SK-N-SH (cell line): ENCODE measurements at regions not wholly inside any gene's neighbourhood (a gene's known extent, or its start where the extent isn't known, plus 50 kb on each side); places are given as distances from the start of the nearest gene placed in this dataset.

Source experiments
- CTCF ChIA-PET: fragments of 300-600, 350-600 bp; formaldehyde crosslinking; extraction: SDS; loops from one replicate; lab custom pipeline; 2021; lab: Yijun Ruan, JAX
- POLR2A ChIA-PET: fragments of 350-600 bp; sonication (Branson Sonifier 250); formaldehyde crosslinking; extraction: SDS; loops from one replicate; lab custom pipeline; 2020; ENCODE audit warnings: antibody characterized with exemption, inconsistent platforms; lab: Yijun Ruan, JAX
- DNase-seq: peaks from one replicate; pipeline ENCODE4 v3.0.0; 2012
- H2AFZ ChIP-seq: fragments of 200-600 bp; sonication (generic); 2 replicates; pipeline ENCODE4 v1.8.1; 2016; ENCODE audit warnings: antibody characterized with exemption, mild to moderate bottlenecking, low read depth
- H3F3A ChIP-seq: fragments of 200-600 bp; sonication (generic); replicated peaks from 2 replicates; pipeline ENCODE3; 2016; ENCODE audit warnings: antibody characterized with exemption, mild to moderate bottlenecking; ENCODE audit not compliant: insufficient read depth
- H3K27ac ChIP-seq, 2 experiments: fragments of 200-500 bp in 1 of 2; fragments of 200-600 bp in 1 of 2; sonication (Bioruptor generic) in 1 of 2; sonication (generic), shearing (Covaris generic) in 1 of 2; 2 replicates each; pipeline versions ENCODE4 v1.5.1 to v1.6.1; 2014 to 2016; ENCODE audit warnings: low read depth in 2 of 2, inconsistent platforms in 1 of 2, low read length in 1 of 2, mild to moderate bottlenecking in 1 of 2, mixed read lengths in 1 of 2
- H3K27me3 ChIP-seq: fragments of 200-600 bp; sonication (generic), shearing (Covaris generic); 2 replicates; pipeline ENCODE4 v1.6.1; 2016; ENCODE audit warnings: mixed run types; ENCODE audit not compliant: insufficient read depth
- H3K36me3 ChIP-seq, 2 experiments: fragments of 200-500 bp in 1 of 2; fragments of 200-600 bp in 1 of 2; sonication (Bioruptor generic) in 1 of 2; sonication (generic) in 1 of 2; replicated peaks in 1 of 2; 2 replicates each; pipeline versions ENCODE3 to v1.5.1; 2014 to 2016; ENCODE audit warnings: low read length in 1 of 2, mild to moderate bottlenecking in 1 of 2; ENCODE audit not compliant: insufficient read depth in 2 of 2, control insufficient read depth in 1 of 2
- H3K4me1 ChIP-seq, 2 experiments: fragments of 200-500 bp in 1 of 2; fragments of 200-600 bp in 1 of 2; sonication (Bioruptor generic) in 1 of 2; sonication (generic), shearing (Covaris generic) in 1 of 2; 2 replicates each; pipeline versions ENCODE4 v1.5.1 to v1.6.1; 2014 to 2016; ENCODE audit warnings: low read depth in 1 of 2, low read length in 1 of 2, mixed run types in 1 of 2; ENCODE audit not compliant: insufficient read depth in 2 of 2, control insufficient read depth in 1 of 2
- H3K4me2 ChIP-seq: fragments of 200-600 bp; sonication (generic), shearing (Covaris generic); 2 replicates; pipeline ENCODE4 v1.6.1; 2017; ENCODE audit warnings: mixed run types
- H3K4me3 ChIP-seq, 2 experiments: fragments of 200-500 bp in 1 of 2; fragments of 200-600 bp in 1 of 2; sonication (Bioruptor generic) in 1 of 2; sonication (generic), shearing (Covaris generic) in 1 of 2; 2 replicates each; pipeline versions ENCODE4 v1.5.1 to v1.8.1; 2014 to 2016; ENCODE audit warnings: low read depth in 2 of 2, inconsistent platforms in 1 of 2, low read length in 1 of 2, mild to moderate bottlenecking in 1 of 2, mixed read lengths in 1 of 2, moderate library complexity in 1 of 2
- H3K79me2 ChIP-seq: fragments of 200-600 bp; sonication (generic); 2 replicates; pipeline ENCODE4 v1.8.1; 2017; ENCODE audit warnings: mild to moderate bottlenecking; ENCODE audit not compliant: insufficient read depth
- H3K9ac ChIP-seq: fragments of 200-600 bp; sonication (generic); 2 replicates; pipeline ENCODE4 v1.6.1; 2017; ENCODE audit warnings: mixed run types
- H3K9me2 ChIP-seq: fragments of 200-600 bp; sonication (generic); 2 replicates; pipeline ENCODE4 v1.6.1; 2017; ENCODE audit warnings: mixed run types
- H3K9me3 ChIP-seq: fragments of 200-600 bp; sonication (generic); 2 replicates; pipeline ENCODE4 v1.6.1; 2017; ENCODE audit warnings: mixed run types, mild to moderate bottlenecking, moderate library complexity
- H4K20me1 ChIP-seq: fragments of 200-600 bp; sonication (generic); 2 replicates; pipeline ENCODE4 v1.6.1; 2017; ENCODE audit warnings: mild to moderate bottlenecking, mixed run types; ENCODE audit not compliant: insufficient read depth
- CTCF ChIP-seq: fragments of 200-600 bp; sonication (generic); IDR thresholded peaks from 2 replicates; pipeline ENCODE4 v1.6.1; 2017; ENCODE audit warnings: antibody characterized with exemption, mild to moderate bottlenecking, moderate library complexity
- GABPA ChIP-seq: IDR thresholded peaks from 2 replicates; pipeline ENCODE4 v1.4.0; 2012; ENCODE audit warnings: low read depth, mild to moderate bottlenecking
- GATA2 ChIP-seq: sonication (generic); formaldehyde crosslinking; IDR thresholded peaks from 2 replicates; pipeline ENCODE4 v1.5.0; 2020; ENCODE audit warnings: mild to moderate bottlenecking, missing genetic modification reagents
- MEF2A ChIP-seq: IDR thresholded peaks from 2 replicates; pipeline ENCODE4 v1.4.0; 2012; ENCODE audit warnings: low read depth, borderline replicate concordance
- REST ChIP-seq: IDR thresholded peaks from 2 replicates; pipeline ENCODE4 v1.6.1; 2012; ENCODE audit warnings: mild to moderate bottlenecking, low read depth, low read length, moderate library complexity
- SIN3A ChIP-seq: IDR thresholded peaks from 2 replicates; pipeline ENCODE4 v1.6.1; 2012; ENCODE audit warnings: low read depth, mild to moderate bottlenecking, low read length, moderate library complexity, borderline replicate concordance
- USF1 ChIP-seq: IDR thresholded peaks from 2 replicates; pipeline ENCODE4 v1.4.0; 2012; ENCODE audit warnings: low read depth, borderline replicate concordance
- USF2 ChIP-seq: fragments of 150-350 bp; IDR thresholded peaks from 2 replicates; pipeline ENCODE4 v1.6.1; 2017; ENCODE audit warnings: antibody characterized with exemption, low read length, low read depth, borderline replicate concordance
- WGBS: methylation state at CpG from one replicate; pipeline ENCODE4 v1.1.6; 2017; ENCODE audit warnings: low lambda C conversion rate; 5-methylcytosine and 5-hydroxymethylcytosine counted together

GRCh38 chr2:234821946-234822475 lies 129.8 kb upstream of the SH3BP4 start:
- ChIA-PET POLR2A (no interaction called here), CTCF (no interaction called here)
- no peaks in the 10 kb centered on the region for H3K36me3 ChIP-seq
- H3K4me3 ChIP-seq: no peak overlapping the region
- H3K4me1 ChIP-seq: 0 out of 4 replicates have a peak, but pooled peaks cover 0 to 3% of the 10 kb centered on the region in 2 experiments
- WGBS: 81% methylated on average over 1 of the region's 1 CpG
- no peak for DNase-seq
- no peaks in the 10 kb centered on the region for H3K9me2 ChIP-seq
- H3K9me3 ChIP-seq: no peaks in the 10 kb centered on the region
- H3K27me3 ChIP-seq: no peaks in the 10 kb centered on the region
- no peak overlapping the region for H3K4me2 ChIP-seq
- TF ChIP-seq SIN3A (no peak), MEF2A (no peak), USF1 (no peak), REST (no peak), USF2 (no peak)
- TF ChIP-seq, all 33 proteins: peak for 0
- Histone ChIP-seq H3F3A (peaks cover 9% of the 10 kb centered on the region), H2AFZ (no peak overlapping the region; the same call in 1 of the 2 replicates), H3K9ac (no peak overlapping the region), H3K79me2 (no peaks in the 10 kb centered on the region), H4K20me1 (no peaks in the 10 kb centered on the region), H3K27ac (no peak overlapping the region)

- H3K9me3 ChIP-seq: no peaks in the 10 kb centered on the region
- DNase-seq: no peak
- H3K79me2 ChIP-seq: no peaks in the 10 kb centered on the region
- H3K36me3 ChIP-seq: no peaks in the 10 kb centered on the region
- H3K4me2 ChIP-seq: no peak overlapping the region
- H3F3A ChIP-seq: no peaks in the 10 kb centered on the region
- no peak overlapping the region for H3K27ac ChIP-seq
- H3K27me3 ChIP-seq: no peaks in the 10 kb centered on the region
- ChIA-PET CTCF (no interaction called here), POLR2A (no interaction called here)
- no peak overlapping the region for H3K4me3 ChIP-seq
- H4K20me1 ChIP-seq: no peaks in the 10 kb centered on the region
- no peaks in the 10 kb centered on the region; a peak in 1 of 4 replicates for H3K4me1 ChIP-seq
- 62% methylated on average over 3 of the region's 3 CpGs for WGBS
- no peak overlapping the region for H3K9ac ChIP-seq
- H2AFZ ChIP-seq: no peak overlapping the region
- no peaks in the 10 kb centered on the region for H3K9me2 ChIP-seq
- TF ChIP-seq CTCF (peak; percentile 32; the same call in 1 of the 2 replicates), GATA2 (CRISPR knock-in tag) (no peak), SIN3A (no peak), GABPA (no peak)
- TF ChIP-seq, all 33 proteins: peak for 1
Observed at GRCh38 chr2:234818937-234819336, 132.9 kb upstream of the SH3BP4 start.
